HEK293T (cell line): ENCODE measurements at regions not wholly inside any gene's neighbourhood (a gene's known extent, or its start where the extent isn't known, plus 50 kb on each side); places are given as distances from the start of the nearest gene placed in this dataset.
A peak's percentile ranks its signal among the peaks of the same experiment; 100 is the strongest.

Source experiments
- CTCF ChIA-PET: fragments of 350-600 bp; formaldehyde crosslinking; extraction: SDS; loops from one replicate; lab custom pipeline; 2021; ENCODE audit warnings: antibody characterized with exemption, inconsistent platforms; lab: Yijun Ruan, JAX
- POLR2A ChIA-PET: fragments of 350-600 bp; formaldehyde crosslinking; extraction: SDS; loops from one replicate; lab custom pipeline; 2020; ENCODE audit warnings: antibody characterized with exemption, inconsistent platforms; lab: Yijun Ruan, JAX
- DNase-seq: peaks from one replicate; pipeline ENCODE4 v3.0.0; 2012; ENCODE audit warnings: mixed read lengths; ENCODE audit errors: extremely low spot score
- ARNT ChIP-seq: fragments of 450-650 bp; IDR thresholded peaks from 2 replicates; pipeline ENCODE4 v1.6.1; 2017; ENCODE audit warnings: mild to moderate bottlenecking
- BHLHE40 ChIP-seq: fragments of 450-650 bp; IDR thresholded peaks from 2 replicates; pipeline ENCODE4 v1.6.1; 2016; ENCODE audit warnings: mild to moderate bottlenecking, moderate library complexity, borderline replicate concordance
- CTBP1 ChIP-seq: fragments of 450-650 bp; IDR thresholded peaks from 2 replicates; pipeline ENCODE4 v1.6.1; 2016; ENCODE audit warnings: borderline replicate concordance
- ELF4 ChIP-seq: fragments of 450-650 bp; IDR thresholded peaks from 2 replicates; pipeline ENCODE4 v1.6.1; 2017; ENCODE audit warnings: antibody characterized with exemption
- FOXA1 ChIP-seq: fragments of 450-650 bp; IDR thresholded peaks from 2 replicates; pipeline ENCODE4 v1.6.1; 2016; ENCODE audit warnings: mild to moderate bottlenecking
- FOXK2 ChIP-seq: fragments of 450-650 bp; IDR thresholded peaks from 2 replicates; pipeline ENCODE4 v1.6.1; 2016; ENCODE audit warnings: mild to moderate bottlenecking
- FOXM1 ChIP-seq: fragments of 450-650 bp; IDR thresholded peaks from 2 replicates; pipeline ENCODE4 v1.6.1; 2017; ENCODE audit warnings: mild to moderate bottlenecking, borderline replicate concordance
- HDGF ChIP-seq: fragments of 450-650 bp; IDR thresholded peaks from 2 replicates; pipeline ENCODE4 v1.6.1; 2017; ENCODE audit warnings: antibody characterized with exemption, borderline replicate concordance
- L3MBTL2 ChIP-seq: fragments of 450-650 bp; conservative IDR thresholded peaks from 2 replicates; pipeline ENCODE4 v1.6.1; 2016; ENCODE audit warnings: mild to moderate bottlenecking
- LEF1 ChIP-seq: fragments of 450-650 bp; IDR thresholded peaks from 2 replicates; pipeline ENCODE4 v1.6.1; 2017; ENCODE audit warnings: mild to moderate bottlenecking, borderline replicate concordance
- NFRKB ChIP-seq: fragments of 450-650 bp; IDR thresholded peaks from 2 replicates; pipeline ENCODE4 v1.6.1; 2016; ENCODE audit warnings: mild to moderate bottlenecking, moderate library complexity
- SP1 ChIP-seq: fragments of 450-650 bp; IDR thresholded peaks from 2 replicates; pipeline ENCODE4 v1.6.1; 2017
- SUZ12 ChIP-seq: fragments of 450-650 bp; IDR thresholded peaks from 2 replicates; pipeline ENCODE4 v1.6.1; 2016; ENCODE audit warnings: mild to moderate bottlenecking
- TARDBP ChIP-seq: fragments of 450-650 bp; IDR thresholded peaks from 2 replicates; pipeline ENCODE4 v1.6.1; 2016
- ZNF384 ChIP-seq: fragments of 450-650 bp; IDR thresholded peaks from 2 replicates; pipeline ENCODE4 v1.6.1; 2016
- TF ChIP-seq, protein P1 (sequence below): fragments of 450-650 bp; IDR thresholded peaks from 2 replicates; pipeline ENCODE4 v1.6.1; 2016

DNA sequence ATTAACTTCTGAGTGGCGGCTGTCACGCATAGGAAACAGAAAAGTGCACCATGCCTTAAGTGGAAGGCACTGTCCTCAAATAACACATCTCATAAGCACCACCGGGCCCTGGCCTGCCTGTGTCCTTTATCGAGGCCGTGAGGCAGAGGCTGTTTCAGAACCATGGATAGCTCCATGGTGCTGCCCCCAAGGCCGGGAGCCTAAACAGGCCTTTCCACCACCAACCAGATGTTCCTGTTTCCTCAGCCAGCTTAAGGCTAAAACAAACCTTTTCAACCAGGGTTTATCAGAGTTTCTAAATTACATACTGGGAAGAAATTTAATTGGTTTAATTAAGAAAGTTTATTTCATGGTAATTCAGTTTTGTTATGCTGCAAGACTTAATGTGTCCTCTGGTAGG is 114.4 kb downstream of the DMRTA2 start:
- DNase-seq = peak; percentile 71

DNA sequence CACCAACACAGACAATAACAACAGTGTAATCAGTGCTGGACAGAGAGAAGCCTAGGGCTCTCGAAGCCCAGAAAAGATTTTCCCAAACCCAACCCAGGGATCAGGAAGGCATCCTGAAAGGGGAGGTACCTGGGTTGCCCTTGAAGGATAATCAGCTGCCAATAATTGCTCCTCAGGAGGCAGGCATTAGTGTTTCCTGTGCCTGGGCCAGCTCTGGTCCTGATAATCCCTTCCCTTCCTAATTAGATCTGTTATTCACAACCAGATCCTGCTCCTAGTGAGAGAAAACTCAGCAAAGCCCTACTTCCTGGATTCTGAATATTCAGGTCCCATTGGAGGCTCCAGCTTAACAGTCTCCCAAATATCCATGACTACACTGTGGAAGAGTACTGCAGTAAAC is 117.4 kb downstream of the DMRTA2 start:
- no peak for DNase-seq
- no peak for TF ChIP-seq BHLHE40
- no peak for TF ChIP-seq CTBP1
- TF ChIP-seq FOXK2 = no peak
- TF ChIP-seq ZNF384 = no peak
- TF ChIP-seq NFRKB = no peak
- TF ChIP-seq HDGF = no peak
- TF ChIP-seq L3MBTL2 = no peak
- TF ChIP-seq ELF4 = no peak
- no peak for TF ChIP-seq TARDBP
- TF ChIP-seq, protein P1, sequence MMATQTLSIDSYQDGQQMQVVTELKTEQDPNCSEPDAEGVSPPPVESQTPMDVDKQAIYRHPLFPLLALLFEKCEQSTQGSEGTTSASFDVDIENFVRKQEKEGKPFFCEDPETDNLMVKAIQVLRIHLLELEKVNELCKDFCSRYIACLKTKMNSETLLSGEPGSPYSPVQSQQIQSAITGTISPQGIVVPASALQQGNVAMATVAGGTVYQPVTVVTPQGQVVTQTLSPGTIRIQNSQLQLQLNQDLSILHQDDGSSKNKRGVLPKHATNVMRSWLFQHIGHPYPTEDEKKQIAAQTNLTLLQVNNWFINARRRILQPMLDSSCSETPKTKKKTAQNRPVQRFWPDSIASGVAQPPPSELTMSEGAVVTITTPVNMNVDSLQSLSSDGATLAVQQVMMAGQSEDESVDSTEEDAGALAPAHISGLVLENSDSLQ = no peak
- TF ChIP-seq ARNT = no peak
- TF ChIP-seq SUZ12 = no peak
- TF ChIP-seq LEF1 = no peak
- TF ChIP-seq FOXM1 = no peak
- no peak for TF ChIP-seq FOXA1
- TF ChIP-seq SP1 = no peak
- ChIA-PET CTCF (interaction anchor here (0.6 to 0.9 kb wide), 2 partner anchors 225 to 307 kb away, joined by 3 read pairs; no protein-coding TSS in a partner anchor), POLR2A (no interaction called here)

More for the DNA sequence above, 114.4 kb downstream of the DMRTA2 start:
- TF ChIP-seq FOXK2 = no peak
- no peak for TF ChIP-seq SUZ12
- TF ChIP-seq NFRKB = no peak
- TF ChIP-seq L3MBTL2 = no peak
- TF ChIP-seq LEF1 = no peak
- TF ChIP-seq ELF4 = no peak
- no peak for TF ChIP-seq SP1
- TF ChIP-seq FOXA1 = no peak
- no peak for TF ChIP-seq TARDBP
- ChIA-PET POLR2A (no interaction called here), CTCF (no interaction called here)

GRCh38 chr1:50300297-50300696 is 122.9 kb downstream of the DMRTA2 start:
- ChIA-PET POLR2A (no interaction called here), CTCF (interaction anchor here (0.7 kb wide), 1 partner anchor 33 kb away, joined by 3 read pairs; no protein-coding TSS in a partner anchor)
- no peak for TF ChIP-seq SUZ12
- TF ChIP-seq NFRKB = no peak
- no peak for TF ChIP-seq LEF1
- TF ChIP-seq, protein P1 = no peak
- TF ChIP-seq SP1 = no peak
- no peak for TF ChIP-seq TARDBP
- TF ChIP-seq FOXK2 = no peak
- no peak for TF ChIP-seq CTBP1
- TF ChIP-seq ELF4 = no peak
- TF ChIP-seq FOXA1 = no peak
- TF ChIP-seq HDGF = no peak
- TF ChIP-seq BHLHE40 = no peak
- TF ChIP-seq ARNT = no peak
- TF ChIP-seq FOXM1 = no peak
- TF ChIP-seq ZNF384 = no peak
- no peak for TF ChIP-seq L3MBTL2
- no peak for DNase-seq

- no peak for DNase-seq
- ChIA-PET CTCF (no interaction called here), POLR2A (no interaction called here)
- TF ChIP-seq FOXM1 = no peak
- TF ChIP-seq BHLHE40 = no peak
- no peak for TF ChIP-seq SUZ12
- TF ChIP-seq CTBP1 = no peak
- TF ChIP-seq NFRKB = no peak
- no peak for TF ChIP-seq L3MBTL2
- no peak for TF ChIP-seq HDGF
- no peak for TF ChIP-seq ZNF384
- TF ChIP-seq, protein P1 = no peak
- TF ChIP-seq LEF1 = no peak
- TF ChIP-seq FOXA1 = no peak
- TF ChIP-seq ELF4 = no peak
- no peak for TF ChIP-seq SP1
- no peak for TF ChIP-seq ARNT
- TF ChIP-seq TARDBP = no peak
- TF ChIP-seq FOXK2 = no peak
These were observed 127.7 kb downstream of the DMRTA2 start for GRCh38 chr1:50295566-50295965.

DNA sequence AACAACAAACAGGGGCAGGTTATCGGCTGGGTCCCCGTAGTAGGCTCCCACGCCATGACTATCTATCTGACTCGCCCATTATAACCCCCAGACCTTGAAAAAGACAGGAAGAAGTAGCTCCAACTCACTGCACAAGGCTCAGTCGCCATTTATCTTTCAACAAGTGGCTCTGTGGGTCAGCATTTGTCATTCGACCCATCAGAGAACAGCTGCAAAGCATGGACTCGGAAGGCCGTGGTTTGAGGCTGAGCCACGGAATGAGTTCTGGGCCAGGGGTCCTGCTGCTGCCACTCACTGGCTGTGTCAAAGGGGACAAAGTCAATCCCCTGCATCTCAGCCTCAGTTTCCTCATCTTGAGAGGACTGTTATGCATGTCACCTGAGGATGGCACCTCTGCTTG is 131.0 kb downstream of the DMRTA2 start:
- no peak for DNase-seq
- ChIA-PET POLR2A (no interaction called here), CTCF (no interaction called here)
- TF ChIP-seq, protein P1 = no peak
- TF ChIP-seq FOXM1 = no peak

DNA sequence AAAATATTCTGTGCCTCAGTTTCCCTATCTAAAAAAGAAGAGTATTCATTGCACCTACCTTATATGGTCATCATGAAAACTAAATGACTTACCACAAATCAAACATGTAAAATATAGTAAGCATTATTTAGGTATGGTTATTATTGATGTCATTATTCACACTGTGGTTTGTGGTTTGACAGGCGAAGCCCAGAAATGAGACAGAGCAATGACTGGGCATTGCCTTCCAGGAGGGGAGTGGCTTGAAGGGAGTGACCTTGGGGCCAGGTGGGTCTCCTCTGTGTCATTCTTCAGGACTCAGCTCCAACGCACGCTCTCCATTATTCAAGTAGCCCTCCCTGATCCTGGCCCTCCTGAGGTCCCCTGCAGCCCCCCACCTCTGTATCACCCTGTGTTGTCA is 133.7 kb downstream of the DMRTA2 start:
- TF ChIP-seq LEF1 (no peak), SUZ12 (no peak), ELF4 (no peak), ZNF384 (no peak), ARNT (no peak), TARDBP (no peak), FOXM1 (no peak), NFRKB (no peak), L3MBTL2 (no peak), HDGF (no peak), FOXK2 (no peak), SP1 (no peak), BHLHE40 (no peak), CTBP1 (no peak), FOXA1 (no peak)
- TF ChIP-seq, protein P1 = no peak

More for the DNA sequence above, 133.7 kb downstream of the DMRTA2 start:
- ChIA-PET CTCF (no interaction called here), POLR2A (no interaction called here)
- DNase-seq = no peak
